ENCODE measurements at regions not wholly inside any gene's neighbourhood (a gene's known extent, or its start where the extent isn't known, plus 50 kb on each side); places are given as distances from the start of the nearest gene placed in this dataset.

DNA sequence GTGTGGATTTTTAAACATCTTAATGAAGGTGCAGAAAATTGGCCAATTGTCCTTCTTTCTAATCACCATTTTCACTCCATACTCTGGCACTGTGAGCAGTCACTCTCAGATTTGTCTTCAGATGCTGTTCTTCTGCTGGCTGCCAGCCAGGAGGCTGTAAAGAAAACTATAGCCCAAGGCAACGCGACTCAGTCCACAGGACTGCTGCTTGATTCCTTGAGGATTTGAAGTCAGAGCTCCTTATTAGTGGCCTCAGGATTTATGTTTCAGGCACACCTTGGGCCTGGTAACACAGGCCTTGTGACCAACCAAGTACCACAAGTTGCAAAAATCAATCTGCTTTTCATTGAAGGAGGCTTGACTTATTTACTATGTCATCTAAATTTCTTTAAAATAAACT, 342.6 kb downstream of the GPM6A start:
- Mint-ChIP-seq H3K9me3 (peaks cover 49% of the 10 kb centered on the region), H3K36me3 (ENCODE audit: low read depth) (peaks cover 12% of the 10 kb centered on the region), H3K4me1 (no peaks in the 10 kb centered on the region), H3K4me3 (no peak overlapping the region), H3K27me3 (ENCODE audit: insufficient read depth) (no peaks in the 10 kb centered on the region), H3K27ac (no peak overlapping the region)
- Histone ChIP-seq H3K27ac (ENCODE audit: low read depth, low read length) (no peak overlapping the region), H3K9ac (ENCODE audit: extremely low read depth, low read length, poor library complexity, severe bottlenecking) (no peak overlapping the region), H3K27me3 (ENCODE audit: control insufficient read depth, insufficient read depth, low read length, poor library complexity, severe bottlenecking) (no peaks in the 10 kb centered on the region), H3K4me3 (ENCODE audit: low read length) (no peak overlapping the region), H3K9me3 (ENCODE audit: control insufficient read depth, low read length) (peaks cover 14% of the 10 kb centered on the region), H3K4me1 (ENCODE audit: control insufficient read depth, insufficient read depth, low read length) (no peaks in the 10 kb centered on the region), H3K36me3 (ENCODE audit: control insufficient read depth, insufficient read depth, low read length) (no peaks in the 10 kb centered on the region)
- no peak for DNase-seq
- TF ChIP-seq, protein P1, sequence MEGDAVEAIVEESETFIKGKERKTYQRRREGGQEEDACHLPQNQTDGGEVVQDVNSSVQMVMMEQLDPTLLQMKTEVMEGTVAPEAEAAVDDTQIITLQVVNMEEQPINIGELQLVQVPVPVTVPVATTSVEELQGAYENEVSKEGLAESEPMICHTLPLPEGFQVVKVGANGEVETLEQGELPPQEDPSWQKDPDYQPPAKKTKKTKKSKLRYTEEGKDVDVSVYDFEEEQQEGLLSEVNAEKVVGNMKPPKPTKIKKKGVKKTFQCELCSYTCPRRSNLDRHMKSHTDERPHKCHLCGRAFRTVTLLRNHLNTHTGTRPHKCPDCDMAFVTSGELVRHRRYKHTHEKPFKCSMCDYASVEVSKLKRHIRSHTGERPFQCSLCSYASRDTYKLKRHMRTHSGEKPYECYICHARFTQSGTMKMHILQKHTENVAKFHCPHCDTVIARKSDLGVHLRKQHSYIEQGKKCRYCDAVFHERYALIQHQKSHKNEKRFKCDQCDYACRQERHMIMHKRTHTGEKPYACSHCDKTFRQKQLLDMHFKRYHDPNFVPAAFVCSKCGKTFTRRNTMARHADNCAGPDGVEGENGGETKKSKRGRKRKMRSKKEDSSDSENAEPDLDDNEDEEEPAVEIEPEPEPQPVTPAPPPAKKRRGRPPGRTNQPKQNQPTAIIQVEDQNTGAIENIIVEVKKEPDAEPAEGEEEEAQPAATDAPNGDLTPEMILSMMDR (conservative IDR thresholded peaks at IDR 0.05): no peak
- WGBS, 2 experiments (ENCODE audit: insufficient coverage in 1 of 2, insufficient read length in 1 of 2): 54 to 60% methylated on average over 2 of the region's 2 CpGs

DNA sequence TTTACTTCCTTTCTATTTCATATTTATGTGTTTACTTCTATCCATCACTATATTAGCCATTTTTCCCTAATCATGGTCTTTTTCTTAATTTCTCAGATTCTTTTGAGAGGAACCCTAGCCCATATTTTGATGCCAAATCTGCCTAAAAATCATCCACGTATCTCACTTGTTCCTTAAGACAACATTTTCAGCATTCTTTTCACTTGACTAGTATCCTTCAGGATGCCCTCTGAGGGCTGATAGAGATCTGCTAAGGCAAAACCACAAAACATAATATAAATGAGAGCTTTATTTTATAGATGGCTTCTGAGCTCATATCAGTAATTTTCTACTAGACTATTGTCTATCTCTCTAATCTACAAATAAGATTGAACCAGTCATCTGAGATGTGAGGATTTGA, 341.9 kb downstream of the GPM6A start:
- WGBS, 2 experiments (ENCODE audit: insufficient coverage in 1 of 2, insufficient read length in 1 of 2): 78% methylated on average over 1 of the region's 1 CpG; no CpG with 5 or more reads in 1 of the 2 experiments
- Histone ChIP-seq H3K36me3 (ENCODE audit: control insufficient read depth, insufficient read depth, low read length) (no peaks in the 10 kb centered on the region), H3K4me1 (ENCODE audit: control insufficient read depth, insufficient read depth, low read length) (no peaks in the 10 kb centered on the region), H3K9ac (ENCODE audit: extremely low read depth, low read length, poor library complexity, severe bottlenecking) (no peak overlapping the region), H3K27me3 (ENCODE audit: control insufficient read depth, insufficient read depth, low read length, poor library complexity, severe bottlenecking) (no peaks in the 10 kb centered on the region), H3K27ac (ENCODE audit: low read depth, low read length) (no peak overlapping the region), H3K4me3 (ENCODE audit: low read length) (no peak overlapping the region), H3K9me3 (ENCODE audit: control insufficient read depth, low read length) (peaks cover 14% of the 10 kb centered on the region)
- Mint-ChIP-seq H3K36me3 (ENCODE audit: low read depth) (peaks cover 12% of the 10 kb centered on the region), H3K27ac (no peak overlapping the region), H3K27me3 (ENCODE audit: insufficient read depth) (no peaks in the 10 kb centered on the region), H3K4me3 (no peak overlapping the region), H3K4me1 (no peaks in the 10 kb centered on the region), H3K9me3 (peaks cover 43% of the 10 kb centered on the region)
- TF ChIP-seq, protein P1 (conservative IDR thresholded peaks at IDR 0.05): no peak
- no peak for DNase-seq

DNA sequence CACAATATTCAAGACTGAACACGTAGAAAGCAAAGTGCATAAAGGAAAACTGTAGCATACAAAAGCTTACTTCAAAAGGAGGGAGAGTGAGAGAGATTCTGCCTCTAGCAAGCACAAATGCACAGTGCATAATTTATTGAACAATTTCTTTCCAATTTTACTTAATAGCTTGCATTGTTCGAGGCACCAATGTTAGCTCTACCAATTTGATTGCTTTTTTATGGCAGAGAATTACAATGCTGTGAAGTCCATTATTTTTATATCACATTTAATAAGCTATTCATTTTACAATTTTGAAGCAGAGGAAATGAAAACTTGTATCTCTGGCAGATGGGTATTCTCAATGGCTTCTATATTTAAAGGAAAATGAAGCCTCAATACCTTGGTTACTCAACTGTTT, 331.7 kb downstream of the GPM6A start:
- TF ChIP-seq, protein P1 (conservative IDR thresholded peaks at IDR 0.05): no peak
- no peaks in the 10 kb centered on the region for H3K27me3 Mint-ChIP-seq (ENCODE audit: insufficient read depth)
- WGBS, 2 experiments (ENCODE audit: insufficient coverage in 1 of 2, insufficient read length in 1 of 2): 46% methylated on average over 2 of the region's 2 CpGs; no CpG with 5 or more reads in 1 of the 2 experiments
- H3K27ac Mint-ChIP-seq: no peak overlapping the region
- Histone ChIP-seq H3K4me3 (ENCODE audit: low read length) (no peak overlapping the region), H3K27me3 (ENCODE audit: control insufficient read depth, insufficient read depth, low read length, poor library complexity, severe bottlenecking) (no peaks in the 10 kb centered on the region), H3K9me3 (ENCODE audit: control insufficient read depth, low read length) (no peaks in the 10 kb centered on the region), H3K4me1 (ENCODE audit: control insufficient read depth, insufficient read depth, low read length) (no peaks in the 10 kb centered on the region), H3K9ac (ENCODE audit: extremely low read depth, low read length, poor library complexity, severe bottlenecking) (no peak overlapping the region), H3K36me3 (ENCODE audit: control insufficient read depth, insufficient read depth, low read length) (no peaks in the 10 kb centered on the region), H3K27ac (ENCODE audit: low read depth, low read length) (no peak overlapping the region)
- H3K9me3 Mint-ChIP-seq: no peaks in the 10 kb centered on the region
- no peak for DNase-seq
- H3K36me3 Mint-ChIP-seq (ENCODE audit: low read depth): no peaks in the 10 kb centered on the region
- H3K4me1 Mint-ChIP-seq: no peaks in the 10 kb centered on the region
- no peak overlapping the region for H3K4me3 Mint-ChIP-seq

All from endodermal cell (in vitro differentiated cells).